K562 (cell line): ENCODE measurements at regions not wholly inside any gene's neighbourhood (a gene's known extent, or its start where the extent isn't known, plus 50 kb on each side); places are given as distances from the start of the nearest gene placed in this dataset.

ENCODE experiments used
- ATAC-seq: fragments of 200-7000 bp; cut with Tn5 transposase; 3 replicates; pipeline ENCODE4 v1.9.1; 2020; ENCODE audit warnings: moderate library complexity
- BruUV-seq: library from RNA; stranded (reverse); fragments of 400-500 nt; replicated peaks from 2 replicates; lab custom pipeline; 2021; lab: Mats Ljungman, UMichigan
- CTCF ChIA-PET: fragments of 300-600 bp; formaldehyde crosslinking; extraction: SDS; loops from one replicate; lab custom pipeline; 2021; ENCODE audit warnings: low intra/inter-chr PET ratio; lab: Yijun Ruan, JAX
- POLR2A ChIA-PET: fragments of 300-600, 350-650 bp; sonication (Branson Sonifier 250); formaldehyde crosslinking; extraction: SDS; loops from one replicate; lab custom pipeline; 2021; ENCODE audit warnings: antibody characterized with exemption, inconsistent platforms; lab: Yijun Ruan, JAX
- DNase-seq, 4 experiments: peaks; one replicate each; pipeline versions ENCODE4 v3.0.0 to v3.0.0-alpha.2; 2011 to 2018; ENCODE audit warnings: low spot score in 3 of 4, mixed read lengths in 3 of 4; ENCODE audit errors: extremely low read depth in 1 of 4
- FAIRE-seq: peaks from 2 replicates; lab custom pipeline; 2011; peaks lifted over from hg19 to GRCh38; lab: Jason Lieb, UNC
- H2AFZ ChIP-seq: 2 replicates; pipeline ENCODE4 v1.6.0; 2011; ENCODE audit warnings: low read depth, low read length, control low read depth, inconsistent platforms
- H3K27ac ChIP-seq: fragments of 200-600 bp; 3 replicates; pipeline ENCODE4 v1.8.0; 2011; ENCODE audit warnings: low read depth, mild to moderate bottlenecking, control low read depth, inconsistent platforms, low read length, moderate library complexity, mixed read lengths; ENCODE audit errors: extremely low read depth
- H3K27me3 ChIP-seq, 2 experiments: fragments of 300-600 bp in 1 of 2; 2 replicates in 1 of 2; 3 replicates in 1 of 2; pipeline versions ENCODE4 v1.6.0 to v1.8.0; 2011; ENCODE audit warnings: inconsistent platforms in 2 of 2, low read length in 2 of 2, mild to moderate bottlenecking in 1 of 2, mixed read lengths in 1 of 2, moderate library complexity in 1 of 2; ENCODE audit not compliant: control insufficient read depth in 2 of 2, insufficient read depth in 2 of 2
- H3K36me3 ChIP-seq: fragments of 300-600 bp; 3 replicates; pipeline ENCODE4 v1.8.0; 2011; ENCODE audit warnings: mild to moderate bottlenecking, low read length, inconsistent platforms; ENCODE audit not compliant: control insufficient read depth, insufficient read depth
- H3K4me1 ChIP-seq, 2 experiments: fragments of 200-600 bp in 1 of 2; replicated peaks in 1 of 2; 2 replicates in 1 of 2; 3 replicates in 1 of 2; pipeline versions ENCODE4 v1.5.1 to v1.8.0; 2011; ENCODE audit warnings: inconsistent platforms in 2 of 2, low read length in 2 of 2, mild to moderate bottlenecking in 1 of 2, mixed read lengths in 1 of 2, moderate library complexity in 1 of 2; ENCODE audit not compliant: control insufficient read depth in 2 of 2, insufficient read depth in 2 of 2
- H3K4me2 ChIP-seq: 2 replicates; pipeline ENCODE4 v1.6.1; 2011; ENCODE audit warnings: low read length, control low read depth, inconsistent platforms, mixed read lengths; ENCODE audit not compliant: insufficient read depth
- H3K4me3 ChIP-seq: fragments of 200-600 bp; sonication (generic), shearing (Covaris generic); 2 replicates; pipeline ENCODE4 v1.5.1; 2016; ENCODE audit warnings: control low read depth, inconsistent platforms
- H3K79me2 ChIP-seq: fragments of 200-600 bp; 3 replicates; pipeline ENCODE4 v1.8.0; 2011; ENCODE audit warnings: low read length, inconsistent platforms; ENCODE audit not compliant: control insufficient read depth, insufficient read depth
- H3K9ac ChIP-seq, 2 experiments: 2 replicates each; pipeline versions ENCODE4 v1.6.0 to v1.6.1; 2011; ENCODE audit warnings: low read depth in 2 of 2, low read length in 2 of 2, control low read depth in 1 of 2, inconsistent platforms in 1 of 2, mild to moderate bottlenecking in 1 of 2, mixed read lengths in 1 of 2; ENCODE audit not compliant: insufficient read depth in 1 of 2
- H3K9me1 ChIP-seq: one replicate; pipeline ENCODE4 v1.6.0; 2011; ENCODE audit warnings: inconsistent platforms, mild to moderate bottlenecking, low read length, moderate library complexity; ENCODE audit not compliant: control insufficient read depth, insufficient read depth
- H3K9me3 ChIP-seq: replicated peaks from 2 replicates; pipeline ENCODE4 v1.5.1; 2011; ENCODE audit warnings: low read depth, low read length, inconsistent platforms; ENCODE audit not compliant: control insufficient read depth, insufficient read depth
- H4K20me1 ChIP-seq: replicated peaks from 2 replicates; pipeline ENCODE4 v1.6.1; 2011; ENCODE audit warnings: low read length, inconsistent platforms, mixed read lengths; ENCODE audit not compliant: control insufficient read depth, insufficient read depth
- FIP1L1 ChIP-seq: fragments of 200-400 bp; formaldehyde crosslinking; IDR thresholded peaks from 2 replicates; pipeline ENCODE4 v1.6.1; 2018; ENCODE audit warnings: mild to moderate bottlenecking, low read depth, low read length; ENCODE audit not compliant: poor library complexity, severe bottlenecking
- PTBP1 ChIP-seq: fragments of 200-400 bp; formaldehyde crosslinking; IDR thresholded peaks from 2 replicates; pipeline ENCODE4 v1.6.1; 2017; ENCODE audit warnings: low read depth, low read length
- SRSF1 ChIP-seq: fragments of 200-400 bp; formaldehyde crosslinking; IDR thresholded peaks from 2 replicates; pipeline ENCODE4 v1.6.1; 2017; ENCODE audit warnings: mild to moderate bottlenecking, low read depth, low read length, moderate library complexity
- TAF1 ChIP-seq: IDR thresholded peaks from 2 replicates; pipeline ENCODE4 v1.6.1; 2011; ENCODE audit warnings: mild to moderate bottlenecking, low read length, moderate library complexity; ENCODE audit not compliant: insufficient read depth, control insufficient read depth, severe bottlenecking; ENCODE audit errors: extremely low read depth
- TBP ChIP-seq: optimal IDR thresholded peaks from 2 replicates; pipeline ENCODE3; 2011; ENCODE audit warnings: low read depth, low read length, improper control_type of control experiment
- TEAD1 ChIP-seq, 2 experiments: fragments of 450-650 bp in 1 of 2; sonication (generic) in 1 of 2; formaldehyde crosslinking; IDR thresholded peaks; 2 replicates each; pipeline versions ENCODE4 v1.4.0 to v1.8.0; 2020 to 2022; ENCODE audit warnings: mild to moderate bottlenecking in 2 of 2, missing genetic modification reagents in 1 of 2
- ZNF707 ChIP-seq: fragments of 250-450 bp; sonication (Bioruptor Pico); conservative IDR thresholded peaks from 2 replicates; pipeline ENCODE4 v1.8.0; 2022; ENCODE audit warnings: inconsistent platforms, mild to moderate bottlenecking, moderate library complexity
- WGBS: fragments of 100-300 bp; shearing (Covaris generic); methylation state at CpG from one replicate; pipeline ENCODE4 v1.1.6; 2016; ENCODE audit warnings: low coverage, mixed read lengths; ENCODE audit not compliant: insufficient coverage; ENCODE audit errors: missing lambda C conversion rate; 5-methylcytosine and 5-hydroxymethylcytosine counted together
- in situ Hi-C: fragments of 300-500 bp; cut with MboI; formaldehyde crosslinking; loops from 4 replicates; pipeline ENCODE4 v1.15.0; 2018; ENCODE audit warnings: inconsistent platforms, mixed read lengths
- intact Hi-C: fragments of 100-400 bp; cut with micrococcal nuclease; formaldehyde crosslinking; loops from 2 replicates; pipeline ENCODE4 v1.14.2; 2022
- TF ChIP-seq, protein P1 (sequence below): IDR thresholded peaks from 2 replicates; pipeline ENCODE4 v1.6.1; 2011; ENCODE audit warnings: borderline replicate concordance, low read depth, mild to moderate bottlenecking, moderate library complexity, low read length; ENCODE audit not compliant: insufficient read depth, poor library complexity, severe bottlenecking
- TF ChIP-seq, protein P2 (sequence below): sonication (generic); formaldehyde crosslinking; IDR thresholded peaks from 2 replicates; pipeline ENCODE4 v1.5.0; 2020; ENCODE audit warnings: missing genetic modification reagents
- TF ChIP-seq, protein P3 (sequence below): fragments of 150-350 bp; IDR thresholded peaks from 2 replicates; pipeline ENCODE4 v1.6.1; 2014; ENCODE audit warnings: low read depth, mild to moderate bottlenecking, low read length, borderline replicate concordance

DNA sequence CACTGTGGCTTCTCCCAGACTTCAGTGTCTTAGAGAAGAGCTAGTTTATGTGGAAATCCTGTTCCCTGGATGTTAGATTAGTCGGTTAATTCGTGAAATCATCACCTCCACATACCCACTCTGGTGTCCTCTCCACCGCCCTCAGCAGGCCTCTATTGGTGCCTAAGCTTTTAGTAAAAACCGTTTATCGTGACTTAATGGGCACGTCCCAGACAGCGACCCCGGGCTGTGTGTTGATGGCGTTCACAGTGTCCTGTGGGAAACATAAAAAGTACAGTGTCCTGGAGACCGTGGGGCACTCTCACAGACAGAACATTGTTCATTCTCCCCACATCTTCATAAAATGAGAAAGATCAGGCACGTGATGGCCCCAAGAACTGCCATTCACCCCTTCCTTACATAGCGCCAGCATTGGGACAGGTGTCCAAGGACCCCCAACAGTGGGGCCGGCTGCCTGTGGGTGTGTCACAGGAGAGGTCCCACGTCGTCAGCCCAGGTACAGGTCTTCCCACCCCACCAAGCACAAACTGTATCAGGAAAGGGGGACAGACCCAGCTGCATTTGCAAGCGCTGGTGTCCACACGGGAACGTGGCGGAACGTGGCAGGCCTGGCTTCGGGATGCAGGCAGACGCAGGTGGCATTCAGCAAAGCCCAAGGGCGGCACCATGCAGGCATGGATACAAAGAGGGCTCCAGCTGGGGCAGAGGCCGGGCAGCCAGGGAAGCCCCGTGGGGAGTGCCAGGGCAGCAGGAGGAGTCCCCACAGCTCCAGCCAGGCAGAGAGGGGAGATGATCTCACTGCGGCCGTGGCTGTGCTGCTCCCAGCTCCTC lies 237.7 kb downstream of the DLL1 start:
- FAIRE-seq (no peak), DNase-seq (no peak)
- Histone ChIP-seq H3K4me2 (no peak overlapping the region), H3K9ac (no peak overlapping the region)
- in situ Hi-C loops = no loop called here
- no peak for TF ChIP-seq TBP
- TF ChIP-seq, protein P1, sequence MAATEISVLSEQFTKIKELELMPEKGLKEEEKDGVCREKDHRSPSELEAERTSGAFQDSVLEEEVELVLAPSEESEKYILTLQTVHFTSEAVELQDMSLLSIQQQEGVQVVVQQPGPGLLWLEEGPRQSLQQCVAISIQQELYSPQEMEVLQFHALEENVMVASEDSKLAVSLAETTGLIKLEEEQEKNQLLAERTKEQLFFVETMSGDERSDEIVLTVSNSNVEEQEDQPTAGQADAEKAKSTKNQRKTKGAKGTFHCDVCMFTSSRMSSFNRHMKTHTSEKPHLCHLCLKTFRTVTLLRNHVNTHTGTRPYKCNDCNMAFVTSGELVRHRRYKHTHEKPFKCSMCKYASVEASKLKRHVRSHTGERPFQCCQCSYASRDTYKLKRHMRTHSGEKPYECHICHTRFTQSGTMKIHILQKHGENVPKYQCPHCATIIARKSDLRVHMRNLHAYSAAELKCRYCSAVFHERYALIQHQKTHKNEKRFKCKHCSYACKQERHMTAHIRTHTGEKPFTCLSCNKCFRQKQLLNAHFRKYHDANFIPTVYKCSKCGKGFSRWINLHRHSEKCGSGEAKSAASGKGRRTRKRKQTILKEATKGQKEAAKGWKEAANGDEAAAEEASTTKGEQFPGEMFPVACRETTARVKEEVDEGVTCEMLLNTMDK = no peak
- TF ChIP-seq SRSF1 = no peak
- TF ChIP-seq FIP1L1 = no peak
- no peak for TF ChIP-seq PTBP1
- no peak for TF ChIP-seq ZNF707 (CRISPR knock-in tag)
- TF ChIP-seq TAF1 = no peak
- TF ChIP-seq, protein P2, sequence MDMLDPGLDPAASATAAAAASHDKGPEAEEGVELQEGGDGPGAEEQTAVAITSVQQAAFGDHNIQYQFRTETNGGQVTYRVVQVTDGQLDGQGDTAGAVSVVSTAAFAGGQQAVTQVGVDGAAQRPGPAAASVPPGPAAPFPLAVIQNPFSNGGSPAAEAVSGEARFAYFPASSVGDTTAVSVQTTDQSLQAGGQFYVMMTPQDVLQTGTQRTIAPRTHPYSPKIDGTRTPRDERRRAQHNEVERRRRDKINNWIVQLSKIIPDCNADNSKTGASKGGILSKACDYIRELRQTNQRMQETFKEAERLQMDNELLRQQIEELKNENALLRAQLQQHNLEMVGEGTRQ (CRISPR knock-in tag) = no peak
- TF ChIP-seq, protein P3, sequence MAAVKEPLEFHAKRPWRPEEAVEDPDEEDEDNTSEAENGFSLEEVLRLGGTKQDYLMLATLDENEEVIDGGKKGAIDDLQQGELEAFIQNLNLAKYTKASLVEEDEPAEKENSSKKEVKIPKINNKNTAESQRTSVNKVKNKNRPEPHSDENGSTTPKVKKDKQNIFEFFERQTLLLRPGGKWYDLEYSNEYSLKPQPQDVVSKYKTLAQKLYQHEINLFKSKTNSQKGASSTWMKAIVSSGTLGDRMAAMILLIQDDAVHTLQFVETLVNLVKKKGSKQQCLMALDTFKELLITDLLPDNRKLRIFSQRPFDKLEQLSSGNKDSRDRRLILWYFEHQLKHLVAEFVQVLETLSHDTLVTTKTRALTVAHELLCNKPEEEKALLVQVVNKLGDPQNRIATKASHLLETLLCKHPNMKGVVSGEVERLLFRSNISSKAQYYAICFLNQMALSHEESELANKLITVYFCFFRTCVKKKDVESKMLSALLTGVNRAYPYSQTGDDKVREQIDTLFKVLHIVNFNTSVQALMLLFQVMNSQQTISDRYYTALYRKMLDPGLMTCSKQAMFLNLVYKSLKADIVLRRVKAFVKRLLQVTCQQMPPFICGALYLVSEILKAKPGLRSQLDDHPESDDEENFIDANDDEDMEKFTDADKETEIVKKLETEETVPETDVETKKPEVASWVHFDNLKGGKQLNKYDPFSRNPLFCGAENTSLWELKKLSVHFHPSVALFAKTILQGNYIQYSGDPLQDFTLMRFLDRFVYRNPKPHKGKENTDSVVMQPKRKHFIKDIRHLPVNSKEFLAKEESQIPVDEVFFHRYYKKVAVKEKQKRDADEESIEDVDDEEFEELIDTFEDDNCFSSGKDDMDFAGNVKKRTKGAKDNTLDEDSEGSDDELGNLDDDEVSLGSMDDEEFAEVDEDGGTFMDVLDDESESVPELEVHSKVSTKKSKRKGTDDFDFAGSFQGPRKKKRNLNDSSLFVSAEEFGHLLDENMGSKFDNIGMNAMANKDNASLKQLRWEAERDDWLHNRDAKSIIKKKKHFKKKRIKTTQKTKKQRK = no peak
- TF ChIP-seq TEAD1 (CRISPR knock-in tag; IDR thresholded peaks at IDR 0.05) = no peak
- TF ChIP-seq, all 486 proteins: peak for 0
- no peaks in the 10 kb centered on the region for H3K79me2 ChIP-seq
- WGBS = 9% methylated on average over 27 of the region's 27 CpGs
- POLR2A ChIA-PET = no interaction called here
- no peaks in the 10 kb centered on the region for H4K20me1 ChIP-seq
- H3K27me3 ChIP-seq = peaks cover 2 to 29% of the 10 kb centered on the region in 2 experiments; a peak in 3 of 5 replicates
- intact Hi-C loops = no loop called here
- no peak for ATAC-seq
- no peak overlapping the region for H3K27ac ChIP-seq
- no peaks in the 10 kb centered on the region for H3K4me1 ChIP-seq
- no peaks in the 10 kb centered on the region for H3K9me3 ChIP-seq
- no peaks in the 10 kb centered on the region for H3K36me3 ChIP-seq
- H3K4me3 ChIP-seq = no peak overlapping the region
- no TSS peak for BruUV-seq
- H2AFZ ChIP-seq = no peak overlapping the region
- no peaks in the 10 kb centered on the region for H3K9me1 ChIP-seq
- CTCF ChIA-PET = interaction anchor here (0.6 kb wide), 1 partner anchor 381 kb away, joined by 4 read pairs; no protein-coding TSS in a partner anchor
